ENCODE measurements at regions not wholly inside any gene's neighbourhood (a gene's known extent, or its start where the extent isn't known, plus 50 kb on each side); places are given as distances from the start of the nearest gene placed in this dataset.

DNA sequence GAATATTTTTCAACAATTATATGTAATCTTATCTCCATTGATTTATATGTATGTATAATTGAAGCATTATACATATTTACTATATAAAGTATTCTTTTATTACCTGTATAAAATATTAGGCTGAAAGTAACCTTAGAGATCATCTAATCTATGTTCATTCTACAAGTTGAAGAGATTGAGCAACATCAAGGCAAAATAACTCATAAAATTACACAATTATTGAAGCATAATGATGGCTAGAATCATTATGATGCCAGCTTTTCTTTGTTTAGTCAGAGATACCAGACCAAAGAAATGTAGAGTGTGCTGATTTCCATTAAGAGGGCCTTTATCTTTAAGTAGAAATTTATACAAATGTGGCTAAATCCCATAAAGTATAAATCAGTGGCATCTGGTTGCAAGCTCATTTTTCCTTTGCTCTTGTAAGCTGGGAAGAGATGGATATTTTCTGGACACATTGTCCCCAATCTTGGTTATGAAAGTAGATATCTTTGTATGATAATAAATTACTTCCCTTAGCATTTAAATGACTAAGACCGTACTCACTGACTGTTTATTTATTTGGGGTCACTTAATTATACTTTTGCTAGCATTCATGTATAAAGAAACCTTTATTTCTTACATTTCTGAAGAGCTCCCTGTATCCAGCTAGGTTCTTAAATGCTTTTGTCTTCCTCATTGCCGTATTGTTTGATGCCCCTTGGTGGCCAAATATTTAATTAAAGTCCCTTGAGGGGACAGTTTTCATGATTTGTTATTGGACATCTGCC is 339.8 kb downstream of the PCDH7 start:
- no peak for DNase-seq (ENCODE audit: low read depth)

DNA sequence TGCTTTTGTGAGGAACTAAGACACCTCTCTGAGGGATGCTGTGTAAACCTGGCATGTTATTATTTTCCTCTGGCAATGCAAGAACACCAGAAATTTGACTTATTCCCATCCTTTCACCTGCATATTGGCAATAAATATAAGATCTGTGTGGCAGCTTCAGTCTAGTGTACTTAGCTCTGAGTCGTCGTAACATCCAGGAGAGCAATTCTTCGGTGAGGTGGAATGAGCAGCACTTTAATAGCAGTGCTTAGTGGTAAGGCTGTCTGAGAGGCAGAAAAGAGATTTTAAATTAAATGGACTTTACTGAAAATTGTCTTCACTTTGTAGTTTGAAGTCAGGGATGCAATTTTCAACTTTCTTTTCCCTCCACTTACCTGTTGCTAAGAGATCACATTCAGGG is 344.9 kb downstream of the PCDH7 start:
- DNase-seq (ENCODE audit: low read depth): no peak

DNA sequence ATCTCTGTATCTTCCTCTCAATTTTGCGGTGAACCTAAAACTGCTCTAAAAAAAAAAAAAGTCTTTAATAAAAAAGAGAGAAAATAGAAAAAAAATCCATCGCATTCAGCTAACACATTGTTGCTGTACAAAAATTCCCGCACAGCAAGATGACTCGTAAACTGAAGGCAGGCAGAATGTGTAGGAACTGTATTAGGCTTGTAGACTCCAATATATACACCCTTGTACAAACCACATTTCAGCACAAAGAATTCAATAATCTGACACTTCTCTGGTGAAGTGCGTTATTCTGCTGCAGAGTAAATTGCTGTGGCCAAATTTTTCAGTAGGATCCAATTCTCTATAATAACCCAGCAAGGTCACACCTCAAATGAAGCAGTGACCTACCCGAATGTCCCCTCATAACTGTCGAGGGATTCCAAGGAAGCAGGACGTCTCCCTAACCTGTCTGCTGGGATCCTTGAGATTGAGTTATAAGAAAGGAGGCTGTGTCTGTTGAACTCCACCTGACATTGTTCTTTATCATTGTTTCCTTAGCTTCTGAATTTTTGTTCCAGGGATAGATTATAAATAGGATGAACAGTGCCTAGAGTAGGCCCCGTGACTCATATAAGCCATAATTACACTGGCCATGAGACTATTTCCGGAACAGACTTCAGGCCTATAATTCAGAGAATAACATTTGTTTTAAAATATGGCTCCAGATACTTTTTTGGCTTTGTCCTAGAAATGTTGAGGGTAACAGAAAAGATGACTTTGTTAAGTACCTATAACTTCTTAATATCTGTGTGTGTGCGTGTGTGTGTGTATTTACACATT is 348.3 kb downstream of the PCDH7 start:
- no peak for DNase-seq (ENCODE audit: low read depth)

DNA sequence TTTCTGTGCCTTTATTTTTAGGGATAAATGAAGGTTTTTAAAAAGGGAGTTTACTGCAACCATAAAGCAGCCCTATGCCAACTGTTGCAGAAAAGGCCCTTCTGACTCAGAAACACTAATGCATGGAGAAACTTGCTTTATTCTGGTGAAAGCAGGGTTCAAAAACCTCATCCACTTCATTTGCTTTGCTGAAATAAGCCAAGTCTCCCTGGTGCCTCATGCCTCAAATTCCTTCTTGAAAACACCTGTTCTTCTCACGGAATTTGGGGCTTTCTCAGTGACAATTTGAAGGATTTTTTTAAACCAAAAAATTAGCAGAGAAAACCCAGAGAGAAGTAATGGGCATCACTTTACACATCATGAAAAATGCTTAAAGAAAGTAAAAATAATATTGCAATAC is 349.0 kb downstream of the PCDH7 start:
- DNase-seq (ENCODE audit: low read depth): no peak

DNA sequence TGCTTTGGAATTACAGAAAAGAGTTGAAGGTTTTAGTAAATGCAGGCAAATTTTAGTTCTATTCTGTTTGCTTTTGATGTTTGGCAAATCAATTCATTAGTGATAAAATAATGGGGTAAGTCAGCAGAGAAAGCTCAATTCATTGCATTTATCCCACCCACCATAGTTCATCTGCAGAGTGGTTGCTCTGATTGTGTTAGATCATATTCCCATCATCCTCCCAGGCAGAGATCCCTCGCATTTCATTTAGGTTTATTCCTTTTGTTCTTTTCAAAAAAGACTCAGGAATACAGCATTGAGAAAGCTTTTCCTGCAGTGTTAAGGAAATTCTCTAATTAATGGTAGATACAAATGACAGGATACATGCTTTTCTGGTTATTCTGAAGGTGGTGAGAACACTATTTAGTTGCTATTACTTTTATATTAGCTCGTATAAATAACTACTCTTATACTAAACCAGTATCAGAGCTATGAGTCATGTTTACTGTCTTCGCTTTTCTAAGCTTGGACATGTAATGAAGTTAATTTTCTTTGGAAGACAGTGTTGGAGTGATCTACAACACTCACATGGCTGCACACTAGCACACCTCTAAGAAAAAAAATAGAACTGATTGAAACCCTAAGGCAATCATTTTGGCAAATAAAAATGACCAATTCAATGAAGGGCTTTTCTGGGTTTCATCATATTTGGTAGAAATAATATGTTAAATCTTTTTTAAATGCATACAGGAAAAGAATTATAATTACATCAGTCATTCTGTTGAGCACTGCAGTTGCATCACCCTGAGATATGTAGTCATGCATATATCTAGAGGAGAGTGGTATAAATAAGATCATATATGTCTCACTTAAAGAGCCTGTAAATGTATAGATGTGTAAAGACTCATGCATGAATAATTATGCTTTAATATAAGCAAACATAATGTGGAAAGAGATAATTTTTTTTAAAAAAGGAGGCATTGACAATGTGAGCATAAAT is 351.6 kb downstream of the PCDH7 start:
- no peak for DNase-seq (ENCODE audit: low read depth)

DNA sequence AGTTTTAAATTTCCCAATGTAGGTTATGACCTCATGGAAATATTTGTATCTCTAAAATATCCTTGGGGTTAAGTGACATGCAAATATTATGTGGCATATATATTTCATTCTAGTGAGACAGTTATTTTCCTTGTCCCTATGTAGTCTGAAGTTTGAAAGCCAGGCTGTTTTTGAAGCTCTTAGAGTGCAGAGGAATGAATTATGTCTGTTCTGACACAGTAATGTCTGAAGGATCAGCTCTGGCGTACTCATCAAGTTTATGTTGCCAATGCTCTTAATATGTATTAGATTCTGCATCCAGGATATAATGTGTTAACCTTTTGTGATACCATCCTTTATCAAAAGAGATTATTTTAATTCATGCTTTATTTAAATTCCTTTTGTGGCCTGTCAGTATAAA is 355.8 kb downstream of the PCDH7 start:
- no peak for DNase-seq (ENCODE audit: low read depth)

DNA sequence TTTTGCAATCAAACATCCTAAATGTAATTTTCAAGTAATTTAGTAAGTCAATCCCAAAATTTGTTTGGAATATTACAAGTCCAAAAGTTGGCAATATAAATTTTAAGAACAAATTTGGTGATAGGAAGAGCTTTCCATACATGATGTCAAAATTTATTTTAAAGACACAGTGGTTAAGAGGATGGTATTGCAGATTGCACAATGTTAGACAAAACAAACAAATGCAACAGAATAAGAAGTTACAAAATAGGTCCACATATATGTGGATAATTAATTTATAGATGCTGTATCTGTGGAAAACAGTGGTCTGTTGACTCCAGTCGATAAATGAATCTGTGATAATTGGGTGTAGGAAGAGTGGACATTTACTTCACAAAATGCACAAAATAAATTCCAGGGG is 358.5 kb downstream of the PCDH7 start:
- DNase-seq (ENCODE audit: low read depth): no peak

DNA sequence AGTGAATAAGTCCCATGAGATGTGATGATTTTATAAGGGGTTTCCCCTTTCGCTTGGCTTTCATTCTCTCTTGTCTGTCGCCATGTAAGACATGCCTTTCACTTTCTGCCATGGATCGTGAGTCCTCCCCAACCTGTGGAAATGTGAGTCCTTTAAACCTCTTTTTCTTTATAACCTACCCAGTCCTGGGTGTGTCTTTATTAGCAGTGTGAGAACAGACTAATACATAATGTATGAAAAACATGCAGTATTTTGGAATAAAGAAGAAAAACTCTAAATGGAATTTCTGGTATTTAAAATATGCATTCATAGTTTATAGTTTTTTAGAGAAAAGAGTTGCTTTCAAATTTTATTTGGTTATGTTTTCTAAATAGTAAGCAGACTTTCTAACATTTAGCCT is 360.7 kb downstream of the PCDH7 start:
- peak; percentile 4 for DNase-seq (ENCODE audit: low read depth)

DNA sequence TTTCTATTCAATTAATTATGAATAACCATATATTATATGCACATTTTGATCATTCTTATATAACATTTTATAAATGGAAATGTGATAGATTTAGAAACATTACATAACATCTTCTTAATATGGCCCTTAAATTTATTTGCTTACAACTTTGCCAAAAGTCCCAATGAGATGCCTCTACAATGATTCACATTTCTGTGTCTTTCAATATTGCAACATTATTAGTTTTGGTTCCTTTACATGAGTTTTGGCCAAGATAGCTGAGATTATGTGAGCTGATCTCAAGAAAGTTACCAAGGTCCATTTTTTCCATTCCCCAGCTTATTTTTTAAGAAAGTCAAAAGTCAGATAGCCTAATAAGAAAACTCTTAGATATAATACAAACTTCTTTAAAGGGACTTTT is 361.2 kb downstream of the PCDH7 start:
- peak; percentile 43 for DNase-seq (ENCODE audit: low read depth)

DNA sequence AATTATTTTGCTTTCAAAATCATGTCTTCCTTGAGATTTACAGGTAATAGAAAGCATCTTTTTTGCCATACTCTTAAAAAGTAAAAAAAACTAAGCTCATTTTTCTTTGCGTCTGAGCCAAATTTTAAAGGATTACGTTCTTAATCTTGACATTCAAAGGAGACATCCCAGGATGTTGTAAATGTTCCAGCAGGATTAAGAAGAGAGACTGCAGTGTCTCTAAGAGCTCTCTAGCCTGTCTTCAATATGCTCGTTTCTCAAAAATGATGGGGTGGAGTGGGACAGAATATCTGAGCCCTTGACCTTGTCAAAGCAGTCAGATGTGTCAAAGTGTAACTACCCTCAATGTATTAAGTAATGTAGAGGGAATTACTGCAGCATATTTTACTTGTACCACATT is 363.3 kb downstream of the PCDH7 start:
- no peak for DNase-seq (ENCODE audit: low read depth)

DNA sequence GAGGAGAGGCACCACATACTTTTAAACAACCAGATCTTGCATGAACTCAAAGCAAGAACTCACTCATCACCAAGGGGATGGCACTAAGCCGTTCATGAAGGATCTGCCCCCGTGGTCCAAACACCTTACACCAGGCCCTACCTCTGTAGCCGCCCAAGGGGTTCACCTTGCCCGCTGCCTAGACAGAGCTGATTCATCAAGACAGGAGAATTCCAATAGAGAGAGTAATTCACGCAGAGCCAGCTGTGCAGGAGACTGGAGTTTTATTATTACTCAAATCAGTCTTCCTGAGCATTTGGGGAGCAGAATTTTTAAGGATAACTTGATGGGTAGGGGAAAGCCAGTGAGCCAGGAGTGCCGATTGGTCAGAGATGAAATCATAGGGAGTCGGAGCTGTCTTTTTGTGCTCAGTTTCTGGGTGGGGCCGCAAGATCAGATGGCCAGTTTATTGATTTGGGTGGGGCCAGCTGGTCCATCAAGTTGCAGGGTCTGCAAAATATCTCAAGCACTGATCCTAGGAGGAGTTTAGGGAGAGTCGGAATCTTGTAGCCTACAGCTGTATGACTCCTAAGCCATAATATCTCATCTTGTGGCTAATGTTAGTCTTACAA is 364.7 kb downstream of the PCDH7 start:
- no peak for DNase-seq (ENCODE audit: low read depth)

DNA sequence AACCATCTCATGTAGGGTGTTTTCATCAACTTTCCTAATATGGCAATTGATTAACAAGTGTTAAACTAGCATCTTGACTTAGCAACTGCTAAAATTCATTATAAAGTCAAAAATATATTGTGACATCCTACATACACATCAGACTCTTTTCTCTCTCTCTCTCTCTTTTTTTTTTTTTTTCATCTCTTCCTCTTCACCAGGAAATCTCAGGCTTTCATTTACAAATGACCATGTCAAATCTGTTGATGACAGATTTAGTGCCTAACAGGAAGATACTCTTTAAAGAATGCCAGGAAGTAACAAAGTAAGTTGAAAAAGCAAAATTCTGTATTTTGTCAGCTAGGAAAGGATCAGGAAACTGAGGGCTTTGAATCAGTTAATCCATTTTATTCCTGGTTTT is 365.5 kb downstream of the PCDH7 start:
- DNase-seq (ENCODE audit: low read depth): no peak

DNA sequence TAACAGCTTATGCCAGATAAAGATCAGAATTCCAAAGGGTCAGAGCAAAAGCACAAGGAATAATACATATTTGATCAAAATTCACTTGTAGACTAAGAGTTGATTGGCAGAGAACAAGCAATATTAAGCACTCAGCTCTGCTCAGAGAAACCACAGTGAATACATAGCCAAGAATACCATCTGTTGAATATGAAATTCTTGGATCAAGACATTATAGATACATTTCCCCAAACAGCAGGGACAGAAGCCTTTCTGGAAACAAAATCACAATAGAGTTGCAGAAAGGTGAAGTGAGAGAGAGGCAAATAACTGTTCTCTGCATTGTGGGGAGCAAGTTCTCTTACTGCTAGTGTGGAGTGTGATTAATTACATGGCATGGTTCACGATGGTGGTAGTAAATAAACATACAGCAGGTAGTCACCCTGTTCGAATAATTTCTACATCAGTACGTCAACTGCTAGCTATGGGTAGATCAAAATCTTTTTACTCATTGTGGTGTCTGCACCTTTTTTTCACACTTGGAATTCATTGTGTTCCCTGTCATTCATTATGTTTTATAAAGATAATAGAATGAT is 366.7 kb downstream of the PCDH7 start:
- DNase-seq (ENCODE audit: low read depth): no peak

DNA sequence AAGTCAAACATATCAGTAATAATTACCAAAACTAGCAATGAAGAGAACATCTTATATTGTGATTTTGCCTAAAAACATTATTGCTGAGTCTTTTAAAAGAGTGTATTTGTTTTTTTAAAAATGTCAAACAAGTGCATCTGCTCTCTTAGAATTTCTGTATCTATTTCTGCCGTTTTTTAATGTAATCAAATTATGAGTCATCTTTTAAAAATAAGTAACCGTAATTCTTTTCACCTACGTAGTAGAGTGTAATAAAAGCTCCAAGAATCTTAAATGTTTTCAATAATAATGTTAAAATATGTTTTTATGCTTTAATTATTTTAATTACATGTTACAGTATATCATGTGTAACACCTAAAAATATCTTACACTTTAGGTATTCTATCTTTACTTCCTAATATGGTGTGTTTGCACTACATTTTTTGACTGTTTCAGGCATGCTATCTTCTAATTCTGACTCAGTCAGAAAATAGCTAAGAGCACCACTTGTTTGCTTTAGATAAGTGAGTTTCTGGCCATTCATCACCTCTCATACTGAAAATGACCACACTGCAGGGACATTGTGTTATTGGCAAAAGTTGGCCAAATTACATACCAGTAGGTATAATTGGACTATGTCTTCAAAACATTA is 368.5 kb downstream of the PCDH7 start:
- DNase-seq (ENCODE audit: low read depth): peak; percentile 35

DNA sequence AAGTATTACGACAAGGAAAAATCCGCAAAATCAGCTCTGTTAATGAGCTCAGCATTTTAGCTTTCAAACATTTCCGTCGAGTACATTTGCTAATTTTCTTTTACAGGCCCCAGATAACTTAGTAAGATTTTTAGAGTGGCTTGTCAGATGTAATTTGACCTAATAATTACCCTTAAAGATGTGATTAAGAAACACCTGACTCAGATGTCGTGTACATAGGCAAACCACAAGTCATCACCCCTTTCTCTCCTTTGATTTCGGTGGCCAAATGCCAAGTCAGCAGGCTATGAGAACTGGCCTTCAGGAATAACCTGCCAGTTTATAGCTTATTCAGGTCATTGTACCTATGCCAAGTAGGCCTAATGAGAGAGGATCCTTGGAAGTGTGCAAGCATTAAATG is 369.6 kb downstream of the PCDH7 start:
- no peak for DNase-seq (ENCODE audit: low read depth)

DNA sequence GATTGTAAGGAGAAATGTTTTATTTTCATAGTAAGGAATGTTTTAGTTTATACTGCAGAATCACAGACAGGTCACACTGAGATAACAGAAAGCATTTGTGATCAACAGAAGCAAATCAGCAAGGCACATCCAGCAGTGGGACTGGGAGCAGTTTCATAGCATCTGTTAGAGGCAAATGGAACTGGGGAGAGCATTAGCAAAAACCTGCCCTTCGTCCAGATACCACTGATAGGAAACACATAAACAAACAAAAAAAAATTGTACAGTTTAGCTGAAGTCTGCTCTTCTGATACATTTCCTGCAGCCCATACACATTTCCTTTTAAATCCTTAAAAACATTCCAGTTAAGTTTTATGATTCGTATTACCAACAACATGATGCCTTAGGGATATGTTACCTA is 374.3 kb downstream of the PCDH7 start:
- DNase-seq (ENCODE audit: low read depth): no peak

DNA sequence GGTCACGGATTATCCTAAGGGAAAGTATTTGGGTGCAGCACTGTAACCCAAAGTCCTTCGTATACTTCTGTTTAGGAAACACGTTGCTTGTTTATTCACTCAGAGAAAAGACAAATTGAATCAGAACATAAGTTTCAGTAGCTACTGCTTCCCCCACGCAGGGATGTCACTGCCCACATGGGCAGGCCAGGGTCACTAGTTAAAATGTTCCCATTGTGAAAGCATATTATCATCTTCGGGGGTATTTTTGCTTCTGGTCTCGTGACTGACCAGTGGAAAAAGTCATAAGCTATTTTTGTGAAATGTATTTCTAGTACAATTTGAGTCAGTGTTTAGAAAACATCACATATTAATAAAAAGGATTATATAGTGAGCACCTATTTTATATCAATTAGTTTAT is 377.8 kb downstream of the PCDH7 start:
- no peak for DNase-seq (ENCODE audit: low read depth)

DNA sequence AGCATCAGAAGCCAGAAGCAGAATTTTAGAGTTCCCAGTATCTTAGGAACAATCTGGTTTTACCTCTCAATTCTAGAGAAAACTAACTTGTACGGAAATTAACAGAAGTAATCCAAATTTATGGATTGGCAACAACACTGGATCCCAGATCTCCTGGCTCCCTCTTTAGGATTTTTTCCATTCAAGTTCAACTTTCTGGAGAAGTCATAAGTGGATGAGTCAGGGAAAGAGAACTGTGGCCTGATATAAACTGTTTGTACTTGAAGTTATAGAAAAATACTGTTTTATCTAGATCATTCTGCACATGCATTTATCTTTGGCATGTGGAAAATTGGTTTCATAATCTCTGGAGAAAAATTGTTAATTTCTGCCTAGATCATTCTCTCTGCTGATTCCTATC is 380.4 kb downstream of the PCDH7 start:
- DNase-seq (ENCODE audit: low read depth): no peak

DNA sequence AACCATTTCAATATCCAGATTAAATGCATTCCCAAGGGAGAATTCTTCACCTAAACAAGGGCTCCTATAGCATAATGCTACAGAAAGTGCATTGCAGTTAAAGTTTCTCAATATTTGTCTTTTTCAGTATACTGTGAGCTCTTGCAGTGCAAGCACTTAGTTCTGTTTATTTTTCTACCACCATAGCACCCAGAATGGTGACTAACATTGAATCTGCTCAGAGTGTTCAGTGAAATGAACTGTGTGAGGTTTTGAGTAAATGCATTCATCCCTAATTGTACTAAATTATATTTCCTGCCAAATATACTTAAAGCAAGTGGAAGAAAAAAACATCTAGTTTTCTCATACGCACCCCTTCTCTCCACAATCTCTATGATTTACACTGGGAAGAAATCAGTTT is 383.9 kb downstream of the PCDH7 start:
- DNase-seq (ENCODE audit: low read depth): no peak

DNA sequence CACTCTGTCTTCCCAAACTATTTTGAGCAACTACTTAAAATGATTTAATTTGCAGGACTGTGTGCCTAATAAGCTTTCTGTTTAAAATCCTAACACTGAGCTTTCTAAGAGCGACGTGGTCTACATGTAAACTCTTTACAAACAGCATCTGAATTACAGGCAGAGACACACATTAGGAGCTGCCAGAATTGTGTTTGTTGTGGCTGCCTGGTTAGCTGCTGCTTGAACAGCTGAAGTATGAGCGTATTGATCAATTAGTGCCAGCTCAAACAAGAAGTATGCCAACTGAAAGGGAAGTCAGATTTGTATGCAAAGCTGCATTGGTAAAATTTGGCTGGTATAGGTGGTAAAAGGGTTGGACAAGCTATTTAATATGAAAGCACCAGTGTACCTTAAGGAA is 384.4 kb downstream of the PCDH7 start:
- no peak for DNase-seq (ENCODE audit: low read depth)

DNA sequence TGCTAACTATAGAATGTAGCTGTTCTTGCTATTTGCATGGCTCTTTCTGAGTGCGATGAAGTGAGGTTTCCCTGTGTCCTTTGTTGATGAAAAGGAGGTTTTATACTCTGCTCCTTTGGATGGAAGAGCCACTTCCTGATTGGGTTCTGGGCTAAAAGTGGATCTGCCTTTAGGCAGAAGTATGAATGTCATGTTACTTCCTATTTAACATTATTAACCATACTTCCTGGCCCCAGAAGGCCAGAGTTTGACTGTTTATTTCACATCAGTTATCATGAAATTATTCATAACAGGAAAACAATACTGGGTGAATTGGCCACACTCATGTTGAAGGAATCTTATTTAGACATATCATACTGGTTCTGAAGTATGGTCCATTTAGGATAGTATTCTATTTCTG is 386.2 kb downstream of the PCDH7 start:
- DNase-seq (ENCODE audit: low read depth): no peak

Measured in EH (cell line).